ENCODE measurements at regions not wholly inside any gene's neighbourhood (a gene's known extent, or its start where the extent isn't known, plus 50 kb on each side); places are given as distances from the start of the nearest gene placed in this dataset.

GRCh38 chr5:145678255-145678654 is 156.9 kb downstream of the PRELID2 start:
- intact Hi-C loops (cut with micrococcal nuclease) = no loop called here
- no peak for DNase-seq
- H3K27me3 ChIP-seq (ENCODE audit: low read depth) = no peaks in the 10 kb centered on the region
- H3K4me1 ChIP-seq = peaks cover 24% of the 10 kb centered on the region
- no peaks in the 10 kb centered on the region for H3K9me3 ChIP-seq (replicated peaks)
- H3K27ac ChIP-seq (replicated peaks) = no peak overlapping the region
- no peaks in the 10 kb centered on the region for H3K36me3 ChIP-seq
- no peak for TF ChIP-seq CTCF (IDR thresholded peaks at IDR 0.05; ENCODE audit: borderline replicate concordance)
- H3K4me3 ChIP-seq = no peak overlapping the region

GRCh38 chr5:145673786-145674185 is 161.4 kb downstream of the PRELID2 start:
- Histone ChIP-seq H3K27me3 (ENCODE audit: low read depth) (no peaks in the 10 kb centered on the region), H3K9me3 (replicated peaks) (no peaks in the 10 kb centered on the region), H3K36me3 (no peaks in the 10 kb centered on the region), H3K4me1 (no peaks in the 10 kb centered on the region), H3K27ac (replicated peaks) (no peak overlapping the region), H3K4me3 (no peak overlapping the region)
- intact Hi-C loops (cut with micrococcal nuclease) = no loop called here
- DNase-seq = no peak
- no peak for TF ChIP-seq CTCF (IDR thresholded peaks at IDR 0.05; ENCODE audit: borderline replicate concordance)

GRCh38 chr5:145668714-145669113 is 166.4 kb downstream of the PRELID2 start:
- intact Hi-C loops (cut with micrococcal nuclease) = no loop called here
- H3K27me3 ChIP-seq (ENCODE audit: low read depth) = no peaks in the 10 kb centered on the region
- H3K9me3 ChIP-seq (replicated peaks) = no peaks in the 10 kb centered on the region
- no peak for DNase-seq
- H3K4me1 ChIP-seq = no peaks in the 10 kb centered on the region
- H3K4me3 ChIP-seq = no peak overlapping the region
- TF ChIP-seq CTCF (IDR thresholded peaks at IDR 0.05; ENCODE audit: borderline replicate concordance) = no peak
- H3K36me3 ChIP-seq = no peaks in the 10 kb centered on the region
- H3K27ac ChIP-seq (replicated peaks) = no peak overlapping the region

GRCh38 chr5:145667742-145668141 is 167.4 kb downstream of the PRELID2 start:
- Histone ChIP-seq H3K4me1 (no peaks in the 10 kb centered on the region), H3K4me3 (no peak overlapping the region), H3K27ac (replicated peaks) (no peak overlapping the region), H3K27me3 (ENCODE audit: low read depth) (no peaks in the 10 kb centered on the region), H3K36me3 (no peaks in the 10 kb centered on the region), H3K9me3 (replicated peaks) (no peaks in the 10 kb centered on the region)
- intact Hi-C loops (cut with micrococcal nuclease) = no loop called here
- no peak for TF ChIP-seq CTCF (IDR thresholded peaks at IDR 0.05; ENCODE audit: borderline replicate concordance)
- no peak for DNase-seq

- no peaks in the 10 kb centered on the region for H3K36me3 ChIP-seq
- no peaks in the 10 kb centered on the region for H3K27me3 ChIP-seq (ENCODE audit: low read depth)
- TF ChIP-seq CTCF (IDR thresholded peaks at IDR 0.05; ENCODE audit: borderline replicate concordance) = no peak
- DNase-seq = no peak
- no peaks in the 10 kb centered on the region for H3K4me1 ChIP-seq
- H3K9me3 ChIP-seq (replicated peaks) = no peaks in the 10 kb centered on the region
- H3K4me3 ChIP-seq = no peak overlapping the region
- H3K27ac ChIP-seq (replicated peaks) = no peak overlapping the region
- intact Hi-C loops (cut with micrococcal nuclease) = no loop called here
Measured at GRCh38 chr5:145666591-145666990, 168.6 kb downstream of the PRELID2 start.
